ENCODE measurements at regions not wholly inside any gene's neighbourhood (a gene's known extent, or its start where the extent isn't known, plus 50 kb on each side); places are given as distances from the start of the nearest gene placed in this dataset.

- DNase-seq (ENCODE audit: low read depth in 3 of 3, low spot score in 2 of 3), result no peak
Observed at GRCh38 chr2:66689456-66690051, 254.6 kb downstream of the MEIS1 start.

- DNase-seq (ENCODE audit: low read depth in 3 of 3, low spot score in 2 of 3), result no peak
Observed at GRCh38 chr2:66691031-66691965, 256.4 kb downstream of the MEIS1 start.

- no peak for DNase-seq (ENCODE audit: low read depth in 3 of 3, low spot score in 2 of 3)
Observed at GRCh38 chr2:66692521-66693054, 257.7 kb downstream of the MEIS1 start.

GRCh38 chr2:66693076-66693965 is 258.4 kb downstream of the MEIS1 start:
- no peak for DNase-seq (ENCODE audit: low read depth in 3 of 3, low spot score in 2 of 3)

- DNase-seq (ENCODE audit: low read depth in 3 of 3, low spot score in 2 of 3), result no peak
Observed at GRCh38 chr2:66694087-66694860, 259.3 kb downstream of the MEIS1 start.

GRCh38 chr2:66695226-66695735 is 260.4 kb downstream of the MEIS1 start:
- DNase-seq (ENCODE audit: low read depth in 3 of 3, low spot score in 2 of 3), result no peak

GRCh38 chr2:66696374-66696773 is 261.4 kb downstream of the MEIS1 start:
- DNase-seq (ENCODE audit: low read depth in 3 of 3, low spot score in 2 of 3), result no peak

GRCh38 chr2:66696886-66697285 is 262.0 kb downstream of the MEIS1 start:
- DNase-seq (ENCODE audit: low read depth in 3 of 3, low spot score in 2 of 3), result no peak

- DNase-seq (ENCODE audit: low read depth in 3 of 3, low spot score in 2 of 3), result no peak
Observed at GRCh38 chr2:66697366-66697765, 262.4 kb downstream of the MEIS1 start.

- DNase-seq (ENCODE audit: low read depth in 3 of 3, low spot score in 2 of 3), result no peak
Observed at GRCh38 chr2:66698091-66698490, 263.2 kb downstream of the MEIS1 start.

- no peak for DNase-seq (ENCODE audit: low read depth in 3 of 3, low spot score in 2 of 3)
Observed at GRCh38 chr2:66698576-66699239, 263.8 kb downstream of the MEIS1 start.

- DNase-seq (ENCODE audit: low read depth in 3 of 3, low spot score in 2 of 3), result no peak
Observed at GRCh38 chr2:66699416-66699792, 264.5 kb downstream of the MEIS1 start.

GRCh38 chr2:66699793-66700676 is 265.1 kb downstream of the MEIS1 start:
- DNase-seq (ENCODE audit: low read depth in 3 of 3, low spot score in 2 of 3), result no peak

- DNase-seq (ENCODE audit: low read depth in 3 of 3, low spot score in 2 of 3), result no peak
Observed at GRCh38 chr2:66700677-66701066, 265.7 kb downstream of the MEIS1 start.

GRCh38 chr2:66701251-66701650 is 266.3 kb downstream of the MEIS1 start:
- DNase-seq (ENCODE audit: low read depth in 3 of 3, low spot score in 2 of 3), result no peak

- DNase-seq (ENCODE audit: low read depth in 3 of 3, low spot score in 2 of 3), result no peak
Observed at GRCh38 chr2:66701656-66702055, 266.7 kb downstream of the MEIS1 start.

GRCh38 chr2:66702301-66702700 is 267.4 kb downstream of the MEIS1 start:
- no peak for DNase-seq (ENCODE audit: low read depth in 3 of 3, low spot score in 2 of 3)

GRCh38 chr2:66704786-66705185 is 269.9 kb downstream of the MEIS1 start:
- DNase-seq (ENCODE audit: low read depth in 3 of 3, low spot score in 2 of 3), result no peak
